ENCODE measurements at regions not wholly inside any gene's neighbourhood (a gene's known extent, or its start where the extent isn't known, plus 50 kb on each side); places are given as distances from the start of the nearest gene placed in this dataset.

DNA sequence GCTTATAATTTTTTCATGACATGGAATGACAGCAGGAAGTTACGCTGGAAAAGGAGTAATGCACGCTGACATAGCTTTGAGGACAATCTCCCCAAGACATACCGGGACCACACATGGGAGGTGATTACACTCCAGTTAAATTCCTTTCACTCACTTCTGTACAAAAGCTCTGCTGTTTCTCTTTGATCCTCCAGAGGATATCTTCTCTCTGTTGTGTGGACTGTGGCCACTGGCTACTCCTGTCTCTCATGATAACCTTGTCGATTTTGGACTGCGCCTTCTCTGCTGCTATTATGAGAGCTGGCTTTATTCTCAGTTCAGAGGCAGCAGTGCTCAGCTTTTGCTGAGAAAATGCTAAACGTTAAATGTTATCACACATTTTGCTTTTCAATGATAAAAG, 464.6 kb downstream of the FGF9 start:
- 69 to 75% methylated on average over 6 of the region's 6 CpGs for WGBS, 2 donors
- no peak for DNase-seq
- H3K4me1 ChIP-seq, result no peaks in the 10 kb centered on the region
- no peaks in the 10 kb centered on the region for H3K36me3 ChIP-seq
- no peak overlapping the region for H3K27ac ChIP-seq
- no peaks in the 10 kb centered on the region for H3K27me3 ChIP-seq
- no peak overlapping the region for H3K4me3 ChIP-seq
- intact Hi-C loops (cut with DNase I), result no loop called here
- H3K9me3 ChIP-seq, result no peaks in the 10 kb centered on the region
- TF ChIP-seq POLR2AphosphoS5 (IDR thresholded peaks at IDR 0.05) (no peak), POLR2A (IDR thresholded peaks at IDR 0.05) (no peak), EP300 (IDR thresholded peaks at IDR 0.05) (no peak)
- TF ChIP-seq, protein P1, sequence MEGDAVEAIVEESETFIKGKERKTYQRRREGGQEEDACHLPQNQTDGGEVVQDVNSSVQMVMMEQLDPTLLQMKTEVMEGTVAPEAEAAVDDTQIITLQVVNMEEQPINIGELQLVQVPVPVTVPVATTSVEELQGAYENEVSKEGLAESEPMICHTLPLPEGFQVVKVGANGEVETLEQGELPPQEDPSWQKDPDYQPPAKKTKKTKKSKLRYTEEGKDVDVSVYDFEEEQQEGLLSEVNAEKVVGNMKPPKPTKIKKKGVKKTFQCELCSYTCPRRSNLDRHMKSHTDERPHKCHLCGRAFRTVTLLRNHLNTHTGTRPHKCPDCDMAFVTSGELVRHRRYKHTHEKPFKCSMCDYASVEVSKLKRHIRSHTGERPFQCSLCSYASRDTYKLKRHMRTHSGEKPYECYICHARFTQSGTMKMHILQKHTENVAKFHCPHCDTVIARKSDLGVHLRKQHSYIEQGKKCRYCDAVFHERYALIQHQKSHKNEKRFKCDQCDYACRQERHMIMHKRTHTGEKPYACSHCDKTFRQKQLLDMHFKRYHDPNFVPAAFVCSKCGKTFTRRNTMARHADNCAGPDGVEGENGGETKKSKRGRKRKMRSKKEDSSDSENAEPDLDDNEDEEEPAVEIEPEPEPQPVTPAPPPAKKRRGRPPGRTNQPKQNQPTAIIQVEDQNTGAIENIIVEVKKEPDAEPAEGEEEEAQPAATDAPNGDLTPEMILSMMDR (IDR thresholded peaks at IDR 0.05), result no peak

DNA sequence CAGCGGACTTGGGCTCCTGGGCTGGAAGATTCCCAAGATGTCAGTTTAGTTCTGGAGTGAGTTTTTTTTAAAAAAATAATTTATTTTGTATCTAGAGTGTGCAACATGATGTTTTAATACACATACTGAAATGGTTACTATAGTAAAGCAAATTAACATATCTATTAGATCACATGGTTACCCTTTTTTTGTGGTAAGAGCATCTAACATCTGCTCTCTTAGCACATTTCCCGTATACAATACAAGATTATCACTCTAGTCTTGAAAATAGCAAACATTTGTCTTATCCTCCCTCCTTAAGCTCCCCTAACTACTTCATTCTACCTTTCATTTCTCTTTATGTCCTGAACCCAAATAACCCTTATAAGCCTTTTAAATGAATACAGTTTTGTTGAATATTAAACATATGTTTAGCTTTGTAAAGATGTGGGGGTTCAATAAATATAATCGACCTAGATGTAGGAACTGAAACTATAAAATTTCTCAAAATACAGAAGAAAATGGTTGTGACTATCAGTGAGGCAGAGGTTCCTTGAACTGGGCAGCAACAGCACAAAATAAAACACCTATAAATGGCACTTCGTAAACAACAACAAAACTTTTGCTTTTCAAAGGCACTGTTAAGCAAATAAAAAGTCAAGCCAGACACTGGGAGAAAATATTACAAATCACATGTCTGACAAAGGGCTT, 466.6 kb downstream of the FGF9 start:
- TF ChIP-seq, protein P1 (IDR thresholded peaks at IDR 0.05), result no peak
- WGBS, 2 donors, result 77 to 78% methylated on average over 4 of the region's 4 CpGs

DNA sequence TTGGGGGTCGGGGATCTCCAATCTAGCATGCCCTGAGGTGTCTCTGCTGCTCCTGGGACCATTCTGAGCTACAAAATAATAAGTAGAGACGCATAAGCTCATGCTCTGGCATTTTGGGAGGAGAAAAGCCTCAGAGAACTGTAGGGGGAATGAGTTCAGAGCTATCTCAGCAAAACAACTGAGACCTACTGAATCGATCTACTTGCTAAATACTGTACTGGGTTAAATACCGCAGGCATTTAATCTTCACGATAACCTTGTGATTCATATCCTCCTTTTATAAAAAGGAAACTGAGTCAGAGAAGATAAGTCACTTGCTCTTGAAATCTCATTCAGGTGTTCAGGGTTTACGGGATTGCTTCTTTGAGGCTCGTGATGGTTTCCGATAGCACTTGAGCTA, 468.1 kb downstream of the FGF9 start:
- TF ChIP-seq EP300 (IDR thresholded peaks at IDR 0.05) (no peak), POLR2A (IDR thresholded peaks at IDR 0.05) (no peak), POLR2AphosphoS5 (IDR thresholded peaks at IDR 0.05) (no peak)
- TF ChIP-seq, protein P1 (IDR thresholded peaks at IDR 0.05), result no peak
- intact Hi-C loops (cut with DNase I), result no loop called here
- WGBS, 2 donors, result 92% methylated on average over 8 of the region's 8 CpGs

More for the DNA sequence above, 466.6 kb downstream of the FGF9 start:
- Histone ChIP-seq H3K36me3 (no peaks in the 10 kb centered on the region), H3K27me3 (no peaks in the 10 kb centered on the region), H3K4me1 (no peaks in the 10 kb centered on the region), H3K9me3 (no peaks in the 10 kb centered on the region), H3K27ac (no peak overlapping the region), H3K4me3 (no peak overlapping the region)
- intact Hi-C loops (cut with DNase I), result no loop called here
- DNase-seq, result no peak

DNA sequence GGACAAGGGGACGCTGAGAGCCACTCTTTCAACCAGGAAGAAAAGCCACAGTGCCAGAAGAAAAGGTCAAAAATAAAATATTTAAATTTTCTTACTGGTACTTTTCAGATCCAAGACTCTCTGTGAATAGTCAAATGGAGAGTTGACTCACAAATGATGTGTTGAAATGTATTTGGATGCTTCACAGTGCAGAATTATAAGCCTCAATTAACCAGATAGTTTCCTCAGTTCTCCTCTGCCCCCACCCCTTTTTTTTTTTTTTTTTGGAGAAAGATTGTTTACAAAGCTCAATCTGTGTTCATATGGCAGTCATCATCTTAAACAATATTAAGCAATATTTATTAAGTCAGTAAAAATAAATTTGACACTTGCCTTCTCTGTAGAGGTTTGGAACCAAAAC, 470.8 kb downstream of the FGF9 start:
- Histone ChIP-seq H3K36me3 (no peaks in the 10 kb centered on the region), H3K27me3 (no peaks in the 10 kb centered on the region), H3K27ac (no peak overlapping the region), H3K4me1 (no peaks in the 10 kb centered on the region), H3K4me3 (no peak overlapping the region), H3K9me3 (no peaks in the 10 kb centered on the region)
- intact Hi-C loops (cut with DNase I), result no loop called here
- WGBS, 2 donors, result 77 to 79% methylated on average over 1 of the region's 1 CpG
- TF ChIP-seq, protein P1 (IDR thresholded peaks at IDR 0.05), result no peak
- TF ChIP-seq POLR2A (IDR thresholded peaks at IDR 0.05) (no peak), POLR2AphosphoS5 (IDR thresholded peaks at IDR 0.05) (no peak), EP300 (IDR thresholded peaks at IDR 0.05) (no peak)
- DNase-seq, result no peak

More for the DNA sequence above, 468.1 kb downstream of the FGF9 start:
- no peak for DNase-seq
- H3K4me1 ChIP-seq, result no peaks in the 10 kb centered on the region
- no peaks in the 10 kb centered on the region for H3K27me3 ChIP-seq
- no peak overlapping the region for H3K4me3 ChIP-seq
- H3K27ac ChIP-seq, result no peak overlapping the region
- H3K36me3 ChIP-seq, result no peaks in the 10 kb centered on the region
- H3K9me3 ChIP-seq, result no peaks in the 10 kb centered on the region

DNA sequence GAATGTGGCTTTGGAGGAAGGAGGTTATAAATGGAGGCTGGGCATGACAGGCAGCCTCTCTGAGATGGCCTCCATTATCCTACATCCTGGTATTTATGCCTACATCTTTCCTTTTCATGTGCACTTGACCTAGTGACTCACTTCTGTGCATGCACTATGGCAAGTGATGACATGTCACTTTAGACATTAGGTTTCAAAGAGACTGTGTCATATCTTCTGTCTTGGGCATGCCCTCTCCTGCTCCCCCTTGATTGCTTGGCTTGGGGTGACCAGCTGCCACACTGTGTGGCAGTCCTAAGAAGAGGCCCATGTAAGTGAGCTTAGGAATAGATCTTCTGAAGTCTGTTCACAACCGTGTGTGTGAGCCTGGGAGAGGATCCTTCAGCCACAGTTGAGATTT, 472.8 kb downstream of the FGF9 start:
- TF ChIP-seq POLR2A (IDR thresholded peaks at IDR 0.05) (no peak), POLR2AphosphoS5 (IDR thresholded peaks at IDR 0.05) (no peak), EP300 (IDR thresholded peaks at IDR 0.05) (no peak)
- TF ChIP-seq, protein P1 (IDR thresholded peaks at IDR 0.05), result no peak
- no peaks in the 10 kb centered on the region for H3K4me1 ChIP-seq
- H3K27ac ChIP-seq, result no peak overlapping the region
- H3K4me3 ChIP-seq, result no peak overlapping the region
- H3K36me3 ChIP-seq, result no peaks in the 10 kb centered on the region
- no peak for DNase-seq
- H3K9me3 ChIP-seq, result no peaks in the 10 kb centered on the region
- H3K27me3 ChIP-seq, result no peaks in the 10 kb centered on the region
- intact Hi-C loops (cut with DNase I), result no loop called here
- WGBS, 2 donors, result 69 to 77% methylated on average over 1 of the region's 1 CpG
